ENCODE measurements at regions not wholly inside any gene's neighbourhood (a gene's known extent, or its start where the extent isn't known, plus 50 kb on each side); places are given as distances from the start of the nearest gene placed in this dataset.
"Not testable (repeated sequence)": the region's sequence is repeated elsewhere in the genome, so short reads cannot be mapped to it uniquely, and the experiment has no call there.

GRCh38 chr2:192901446-192901845 is 706.7 kb upstream of the TMEFF2 start:
- no peak for DNase-seq
- Histone ChIP-seq H3K4me3 (ENCODE audit: low read length) (no peak overlapping the region), H2AFZ (ENCODE audit: low read length) (no peak overlapping the region), H3F3A (ENCODE audit: insufficient read depth, low read length) (no peaks in the 10 kb centered on the region), H3K9ac (ENCODE audit: low read length) (no peak overlapping the region), H3K36me3 (replicated peaks; ENCODE audit: insufficient read depth, low read length) (no peaks in the 10 kb centered on the region), H3K27ac (ENCODE audit: low read length) (no peak overlapping the region), H4K20me1 (ENCODE audit: insufficient read depth, low read length) (no peaks in the 10 kb centered on the region), H3K79me2 (ENCODE audit: low read length) (no peaks in the 10 kb centered on the region), H3K4me2 (ENCODE audit: low read depth, low read length) (no peak overlapping the region), H3K27me3 (replicated peaks; ENCODE audit: insufficient read depth, low read length) (no peaks in the 10 kb centered on the region), H3K9me2 (replicated peaks; ENCODE audit: insufficient read depth, low read length) (no peaks in the 10 kb centered on the region; the same call in 1 of the 2 replicates), H3K4me1 (ENCODE audit: low read length) (no peaks in the 10 kb centered on the region), H3K9me3 (replicated peaks; ENCODE audit: insufficient read depth, low read length) (no peaks in the 10 kb centered on the region)
- TF ChIP-seq EZH2 (optimal IDR thresholded peaks at IDR 0.05; ENCODE audit: low read depth, low read length): no peak
- TF ChIP-seq EZH2phosphoT487 (IDR thresholded peaks at IDR 0.05; ENCODE audit: low read length): no peak
- TF ChIP-seq CTCF (IDR thresholded peaks at IDR 0.05; ENCODE audit: low read length): no peak

- H3K4me2 ChIP-seq (ENCODE audit: low read depth, low read length): no peak overlapping the region
- no peak for DNase-seq
- H4K20me1 ChIP-seq (ENCODE audit: insufficient read depth, low read length): no peaks in the 10 kb centered on the region
- TF ChIP-seq EZH2phosphoT487 (IDR thresholded peaks at IDR 0.05; ENCODE audit: low read length) (no peak), EZH2 (optimal IDR thresholded peaks at IDR 0.05; ENCODE audit: low read depth, low read length) (no peak), CTCF (IDR thresholded peaks at IDR 0.05; ENCODE audit: low read length) (no peak)
- H3K9me3 ChIP-seq (replicated peaks; ENCODE audit: insufficient read depth, low read length): no peaks in the 10 kb centered on the region
- no peaks in the 10 kb centered on the region for H3K36me3 ChIP-seq (replicated peaks; ENCODE audit: insufficient read depth, low read length)
- no peak overlapping the region for H3K4me3 ChIP-seq (ENCODE audit: low read length)
- no peaks in the 10 kb centered on the region for H3F3A ChIP-seq (ENCODE audit: insufficient read depth, low read length)
- no peak overlapping the region for H3K27ac ChIP-seq (ENCODE audit: low read length)
- H3K79me2 ChIP-seq (ENCODE audit: low read length): no peaks in the 10 kb centered on the region
- no peaks in the 10 kb centered on the region for H3K4me1 ChIP-seq (ENCODE audit: low read length)
- no peaks in the 10 kb centered on the region for H3K27me3 ChIP-seq (replicated peaks; ENCODE audit: insufficient read depth, low read length)
- H3K9ac ChIP-seq (ENCODE audit: low read length): no peak overlapping the region
- H3K9me2 ChIP-seq (replicated peaks; ENCODE audit: insufficient read depth, low read length): no peaks in the 10 kb centered on the region; the same call in 1 of the 2 replicates
- H2AFZ ChIP-seq (ENCODE audit: low read length): no peak overlapping the region
These were observed 704.7 kb upstream of the TMEFF2 start for GRCh38 chr2:192899466-192899865.

- not testable (repeated sequence) for H4K20me1 ChIP-seq (ENCODE audit: insufficient read depth, low read length); H3K4me3 ChIP-seq (ENCODE audit: low read length); H3K9me3 ChIP-seq (replicated peaks; ENCODE audit: insufficient read depth, low read length); H3K36me3 ChIP-seq (replicated peaks; ENCODE audit: insufficient read depth, low read length); DNase-seq; H3K9me2 ChIP-seq (replicated peaks; ENCODE audit: insufficient read depth, low read length); H3K4me1 ChIP-seq (ENCODE audit: low read length); H3K9ac ChIP-seq (ENCODE audit: low read length); H3F3A ChIP-seq (ENCODE audit: insufficient read depth, low read length); H2AFZ ChIP-seq (ENCODE audit: low read length); H3K79me2 ChIP-seq (ENCODE audit: low read length); H3K4me2 ChIP-seq (ENCODE audit: low read depth, low read length); H3K27ac ChIP-seq (ENCODE audit: low read length); H3K27me3 ChIP-seq (replicated peaks; ENCODE audit: insufficient read depth, low read length)
These were observed 699.2 kb upstream of the TMEFF2 start for GRCh38 chr2:192893976-192894375.

GRCh38 chr2:192888109-192888508 is 693.4 kb upstream of the TMEFF2 start:
- no peaks in the 10 kb centered on the region for H3K4me1 ChIP-seq (ENCODE audit: low read length)
- no peak overlapping the region for H2AFZ ChIP-seq (ENCODE audit: low read length)
- H3K36me3 ChIP-seq (replicated peaks; ENCODE audit: insufficient read depth, low read length): no peaks in the 10 kb centered on the region
- H3F3A ChIP-seq (ENCODE audit: insufficient read depth, low read length): no peaks in the 10 kb centered on the region
- H4K20me1 ChIP-seq (ENCODE audit: insufficient read depth, low read length): no peaks in the 10 kb centered on the region
- H3K4me3 ChIP-seq (ENCODE audit: low read length): no peak overlapping the region
- H3K79me2 ChIP-seq (ENCODE audit: low read length): no peaks in the 10 kb centered on the region
- no peak overlapping the region for H3K9ac ChIP-seq (ENCODE audit: low read length)
- no peak overlapping the region for H3K4me2 ChIP-seq (ENCODE audit: low read depth, low read length)
- no peaks in the 10 kb centered on the region for H3K27me3 ChIP-seq (replicated peaks; ENCODE audit: insufficient read depth, low read length)
- no peaks in the 10 kb centered on the region for H3K9me3 ChIP-seq (replicated peaks; ENCODE audit: insufficient read depth, low read length)
- DNase-seq: no peak
- TF ChIP-seq EZH2phosphoT487 (IDR thresholded peaks at IDR 0.05; ENCODE audit: low read length) (no peak), EZH2 (optimal IDR thresholded peaks at IDR 0.05; ENCODE audit: low read depth, low read length) (no peak), CTCF (IDR thresholded peaks at IDR 0.05; ENCODE audit: low read length) (no peak)
- no peaks in the 10 kb centered on the region for H3K9me2 ChIP-seq (replicated peaks; ENCODE audit: insufficient read depth, low read length)
- H3K27ac ChIP-seq (ENCODE audit: low read length): no peak overlapping the region
